PC-3 (cell line): ENCODE measurements at regions not wholly inside any gene's neighbourhood (a gene's known extent, or its start where the extent isn't known, plus 50 kb on each side); places are given as distances from the start of the nearest gene placed in this dataset.

Experiments used
- ATAC-seq: fragments of 200-7000 bp; cut with Tn5 transposase; 2 replicates; pipeline ENCODE4 v1.9.1; 2020; ENCODE audit warnings: mild to moderate bottlenecking, moderate library complexity
- BruUV-seq: library from RNA; stranded (reverse); fragments of 400-500 nt; replicated peaks from 2 replicates; lab custom pipeline; 2021; lab: Mats Ljungman, UMichigan
- CTCF ChIA-PET: fragments of 300-600 bp; sonication (Branson Sonifier 250); formaldehyde crosslinking; loops from one replicate; lab custom pipeline; 2022; ENCODE audit warnings: antibody characterized with exemption; lab: Charles Lee
- POLR2A ChIA-PET: fragments of 300-600 bp; sonication (Branson Sonifier 250); formaldehyde crosslinking; loops from one replicate; lab custom pipeline; 2022; ENCODE audit warnings: antibody characterized with exemption; ENCODE audit not compliant: unreplicated experiment; lab: Charles Lee
- DNase-seq: peaks from one replicate; pipeline ENCODE4 v3.0.0-alpha.2; 2015
- H2AFZ ChIP-seq: fragments of 300-600 bp; sonication (generic); 2 replicates; pipeline ENCODE4 v1.6.0; 2016; ENCODE audit warnings: antibody characterized with exemption, low read length
- H3F3A ChIP-seq: fragments of 300-600 bp; sonication (generic); one replicate; pipeline ENCODE4 v1.6.0; 2017; ENCODE audit warnings: antibody characterized with exemption, low read length, control low read depth, mild to moderate bottlenecking; ENCODE audit not compliant: unreplicated experiment
- H3K27ac ChIP-seq: fragments of 300-600 bp; sonication (generic); 2 replicates; pipeline ENCODE4 v1.5.1; 2016; ENCODE audit warnings: mild to moderate bottlenecking, low read length
- H3K27me3 ChIP-seq: fragments of 300-600 bp; sonication (generic); 2 replicates; pipeline ENCODE4 v1.6.1; 2016; ENCODE audit warnings: low read length, mixed read lengths
- H3K36me3 ChIP-seq: fragments of 300-600 bp; sonication (generic); 2 replicates; pipeline ENCODE4 v1.6.1; 2016; ENCODE audit warnings: low read depth, mixed run types, low read length, mixed read lengths
- H3K4me1 ChIP-seq: fragments of 300-600 bp; sonication (generic); 2 replicates; pipeline ENCODE4 v1.5.1; 2016; ENCODE audit warnings: low read length; ENCODE audit not compliant: insufficient read depth
- H3K4me2 ChIP-seq: fragments of 300-600 bp; sonication (generic); 2 replicates; pipeline ENCODE4 v1.6.0; 2016; ENCODE audit warnings: low read length
- H3K4me3 ChIP-seq: fragments of 300-600 bp; sonication (generic); 2 replicates; pipeline ENCODE4 v1.5.1; 2016; ENCODE audit warnings: mild to moderate bottlenecking, low read length, mixed read lengths
- H3K79me2 ChIP-seq: fragments of 300-600 bp; sonication (generic); 2 replicates; pipeline ENCODE4 v1.6.1; 2017; ENCODE audit warnings: low read length, mixed read lengths
- H3K9ac ChIP-seq: fragments of 300-600 bp; sonication (generic); 2 replicates; pipeline ENCODE4 v1.6.0; 2016; ENCODE audit warnings: mild to moderate bottlenecking, low read length
- H3K9me2 ChIP-seq: fragments of 300-600 bp; sonication (generic); replicated peaks from 2 replicates; pipeline ENCODE4 v1.6.1; 2016; ENCODE audit warnings: mixed run types, low read length, mixed read lengths
- H3K9me3 ChIP-seq: fragments of 300-600 bp; sonication (generic); 2 replicates; pipeline ENCODE4 v1.6.1; 2016; ENCODE audit warnings: low read length, mixed read lengths
- H4K20me1 ChIP-seq: fragments of 300-600 bp; sonication (generic); 2 replicates; pipeline ENCODE4 v1.6.1; 2016; ENCODE audit warnings: low read length, mixed read lengths
- CTCF ChIP-seq: fragments of 300-600 bp; sonication (generic); conservative IDR thresholded peaks from 2 replicates; pipeline ENCODE4 v1.5.1; 2017; ENCODE audit warnings: antibody characterized with exemption, low read depth, mild to moderate bottlenecking, low read length
- EZH2 ChIP-seq: fragments of 300-600 bp; sonication (generic); IDR thresholded peaks from one replicate; pipeline ENCODE4 v1.6.1; 2017; ENCODE audit warnings: antibody characterized with exemption, mild to moderate bottlenecking, low read length; ENCODE audit not compliant: unreplicated experiment
- EZH2phosphoT487 ChIP-seq: fragments of 300-600 bp; sonication (generic); IDR thresholded peaks from 2 replicates; pipeline ENCODE4 v1.6.1; 2018; ENCODE audit warnings: mild to moderate bottlenecking, antibody characterized with exemption, low read length, borderline replicate concordance
- intact Hi-C: fragments of 100-400 bp; cut with micrococcal nuclease; formaldehyde crosslinking; loops from 2 replicates; pipeline ENCODE4 v1.9.0; 2023

GRCh38 chr4:166257276-166257675 is 384.2 kb downstream of the TLL1 start:
- ChIA-PET CTCF (no interaction called here), POLR2A (no interaction called here)
- Histone ChIP-seq H3K4me3 (no peak overlapping the region), H3K27ac (no peak overlapping the region), H2AFZ (no peak overlapping the region), H3K9me2 (no peaks in the 10 kb centered on the region), H3K79me2 (no peaks in the 10 kb centered on the region), H3K4me1 (no peaks in the 10 kb centered on the region), H4K20me1 (no peaks in the 10 kb centered on the region), H3K9me3 (no peaks in the 10 kb centered on the region), H3K9ac (no peak overlapping the region), H3K36me3 (no peaks in the 10 kb centered on the region), H3K27me3 (no peaks in the 10 kb centered on the region), H3K4me2 (no peak overlapping the region), H3F3A (no peaks in the 10 kb centered on the region)
- intact Hi-C loops: no loop called here
- DNase-seq (no peak), ATAC-seq (no peak)
- TF ChIP-seq EZH2phosphoT487 (no peak), EZH2 (no peak), CTCF (no peak)
- BruUV-seq: no TSS peak

GRCh38 chr4:166257891-166258290 is 384.9 kb downstream of the TLL1 start:
- Histone ChIP-seq H3K36me3 (no peaks in the 10 kb centered on the region), H3K27me3 (no peaks in the 10 kb centered on the region), H3K4me1 (no peaks in the 10 kb centered on the region), H3K9ac (no peak overlapping the region), H3F3A (no peaks in the 10 kb centered on the region), H3K4me3 (no peak overlapping the region), H3K4me2 (no peak overlapping the region), H4K20me1 (no peaks in the 10 kb centered on the region), H2AFZ (no peak overlapping the region), H3K9me2 (no peaks in the 10 kb centered on the region), H3K27ac (no peak overlapping the region), H3K79me2 (no peaks in the 10 kb centered on the region), H3K9me3 (no peaks in the 10 kb centered on the region)
- no peak for DNase-seq
- BruUV-seq: no TSS peak
- TF ChIP-seq CTCF: no peak
- TF ChIP-seq EZH2: no peak
- no peak for TF ChIP-seq EZH2phosphoT487
- intact Hi-C loops: no loop called here
- no peak for ATAC-seq
- ChIA-PET POLR2A (no interaction called here), CTCF (no interaction called here)

GRCh38 chr4:166259081-166259480 is 386.0 kb downstream of the TLL1 start:
- Histone ChIP-seq H3F3A (no peaks in the 10 kb centered on the region), H3K9ac (no peak overlapping the region), H2AFZ (no peak overlapping the region), H3K79me2 (no peaks in the 10 kb centered on the region), H3K9me3 (no peaks in the 10 kb centered on the region), H3K27ac (no peak overlapping the region), H3K4me1 (no peaks in the 10 kb centered on the region), H3K4me3 (no peak overlapping the region), H3K36me3 (no peaks in the 10 kb centered on the region), H3K27me3 (no peaks in the 10 kb centered on the region), H3K9me2 (no peaks in the 10 kb centered on the region), H3K4me2 (no peak overlapping the region), H4K20me1 (no peaks in the 10 kb centered on the region)
- ChIA-PET CTCF (no interaction called here), POLR2A (no interaction called here)
- DNase-seq (no peak), ATAC-seq (no peak)
- no TSS peak for BruUV-seq
- no peak for TF ChIP-seq EZH2phosphoT487
- no peak for TF ChIP-seq CTCF
- no peak for TF ChIP-seq EZH2
- intact Hi-C loops: no loop called here
